Suprapubic skin (tissue), 2 donors: ENCODE measurements at regions not wholly inside any gene's neighbourhood (a gene's known extent, or its start where the extent isn't known, plus 50 kb on each side); places are given as distances from the start of the nearest gene placed in this dataset.

ENCODE experiments used
- EP300 ChIP-seq: sonication (generic); formaldehyde crosslinking; IDR thresholded peaks from one replicate; pipeline ENCODE4 v1.6.1; 2017; ENCODE audit warnings: antibody characterized with exemption
- POLR2A ChIP-seq, 2 donors: fragments of 450-650 bp; IDR thresholded peaks; one replicate each; pipeline ENCODE4 v1.6.1; 2017; ENCODE audit warnings: antibody characterized with exemption in 2 of 2, mild to moderate bottlenecking in 2 of 2, moderate library complexity in 2 of 2

- no peak for TF ChIP-seq EP300
- no peak for TF ChIP-seq POLR2A (IDR thresholded peaks at IDR 0.05)
Measured at GRCh38 chr2:204321027-204321800, 224.1 kb upstream of the PARD3B start.
